ENCODE measurements at regions not wholly inside any gene's neighbourhood (a gene's known extent, or its start where the extent isn't known, plus 50 kb on each side); places are given as distances from the start of the nearest gene placed in this dataset.
"Not testable (repeated sequence)": the region's sequence is repeated elsewhere in the genome, so short reads cannot be mapped to it uniquely, and the experiment has no call there.

- no peak for DNase-seq (ENCODE audit: low read depth, low spot score)
Measured at GRCh38 chr4:147102596-147102995, 156.9 kb upstream of the TTC29 start.

- peak; percentile 92 for DNase-seq (ENCODE audit: low read depth, low spot score)
Measured at GRCh38 chr4:147103403-147103946, 157.8 kb upstream of the TTC29 start.

- DNase-seq (ENCODE audit: low read depth, low spot score): no peak
Measured at GRCh38 chr4:147104768-147105167, 159.1 kb upstream of the TTC29 start.

GRCh38 chr4:147108409-147108808 lies 162.7 kb upstream of the TTC29 start:
- no peak for DNase-seq (ENCODE audit: low read depth, low spot score)

GRCh38 chr4:147109800-147110199 lies 164.1 kb upstream of the TTC29 start:
- no peak for DNase-seq (ENCODE audit: low read depth, low spot score)

- DNase-seq (ENCODE audit: low read depth, low spot score): no peak
Measured at GRCh38 chr4:147110473-147111367, 165.1 kb upstream of the TTC29 start.

- not testable (repeated sequence) for DNase-seq (ENCODE audit: low read depth, low spot score)
Measured at GRCh38 chr4:147112196-147112595, 166.5 kb upstream of the TTC29 start.

GRCh38 chr4:147117431-147117830 lies 171.8 kb upstream of the TTC29 start:
- no peak for DNase-seq (ENCODE audit: low read depth, low spot score)

- peak; percentile 75 for DNase-seq (ENCODE audit: low read depth, low spot score)
Measured at GRCh38 chr4:147118528-147118927, 172.9 kb upstream of the TTC29 start.

GRCh38 chr4:147122685-147123084 lies 177.0 kb upstream of the TTC29 start:
- DNase-seq (ENCODE audit: low read depth, low spot score): no peak

- no peak for DNase-seq (ENCODE audit: low read depth, low spot score)
Measured at GRCh38 chr4:147123146-147123545, 177.5 kb upstream of the TTC29 start.

GRCh38 chr4:147128787-147129186 lies 183.1 kb upstream of the TTC29 start:
- no peak for DNase-seq (ENCODE audit: low read depth, low spot score)

- no peak for DNase-seq (ENCODE audit: low read depth, low spot score)
Measured at GRCh38 chr4:147129687-147130086, 184.0 kb upstream of the TTC29 start.

GRCh38 chr4:147134536-147135210 lies 189.0 kb upstream of the TTC29 start:
- peak; percentile 7 for DNase-seq (ENCODE audit: low read depth, low spot score)

GRCh38 chr4:147136310-147136709 lies 190.6 kb upstream of the TTC29 start:
- DNase-seq (ENCODE audit: low read depth, low spot score): peak; percentile 6

GRCh38 chr4:147136751-147137150 lies 191.1 kb upstream of the TTC29 start:
- no peak for DNase-seq (ENCODE audit: low read depth, low spot score)

- no peak for DNase-seq (ENCODE audit: low read depth, low spot score)
Measured at GRCh38 chr4:147137280-147137679, 191.6 kb upstream of the TTC29 start.

GRCh38 chr4:147138171-147138570 lies 192.5 kb upstream of the TTC29 start:
- DNase-seq (ENCODE audit: low read depth, low spot score): peak; percentile 23

- no peak for DNase-seq (ENCODE audit: low read depth, low spot score)
Measured at GRCh38 chr4:147139455-147140198, 194.0 kb upstream of the TTC29 start.

GRCh38 chr4:147151763-147152162 lies 206.1 kb upstream of the TTC29 start:
- DNase-seq (ENCODE audit: low read depth, low spot score): no peak

GRCh38 chr4:147157860-147158701 lies 212.4 kb upstream of the TTC29 start:
- peak; percentile 45 for DNase-seq (ENCODE audit: low read depth, low spot score)

Measured in astrocyte of the hippocampus (primary cell).